Neural progenitor cell (in vitro differentiated cells): ENCODE measurements at regions not wholly inside any gene's neighbourhood (a gene's known extent, or its start where the extent isn't known, plus 50 kb on each side); places are given as distances from the start of the nearest gene placed in this dataset.

ENCODE experiments used
- CTCF ChIP-seq: fragments of 200-600 bp; sonication (generic); IDR thresholded peaks from 2 replicates; pipeline ENCODE4 v1.5.1; 2017; ENCODE audit warnings: antibody characterized with exemption, mild to moderate bottlenecking
- EZH2 ChIP-seq: fragments of 200-600 bp; sonication (generic); IDR thresholded peaks from 2 replicates; pipeline ENCODE4 v1.6.1; 2017; ENCODE audit warnings: antibody characterized with exemption, mild to moderate bottlenecking, moderate library complexity
- EZH2phosphoT487 ChIP-seq: fragments of 200-600 bp; sonication (generic); IDR thresholded peaks from 2 replicates; pipeline ENCODE4 v1.6.1; 2017; ENCODE audit warnings: antibody characterized with exemption

DNA sequence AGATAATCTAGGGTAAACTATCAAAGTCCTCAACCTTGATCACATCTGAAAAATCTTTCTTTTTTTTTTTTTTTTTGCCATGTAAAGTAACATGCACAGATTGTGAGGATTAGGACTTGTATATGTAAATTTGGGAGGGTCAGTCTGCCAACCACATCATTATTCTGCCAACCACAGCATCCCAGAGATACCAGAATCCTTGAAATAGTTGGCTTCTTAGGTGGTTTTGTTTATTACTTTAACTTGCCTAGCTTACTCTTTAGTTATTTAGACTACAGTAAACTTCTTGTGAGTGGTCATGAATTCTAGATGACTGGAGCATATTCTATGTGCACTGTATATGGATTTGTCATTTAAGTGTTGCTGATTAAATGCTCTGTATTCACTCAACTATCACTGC, 242.1 kb upstream of the RBMS1 start:
- no peak for TF ChIP-seq CTCF
- no peak for TF ChIP-seq EZH2
- TF ChIP-seq EZH2phosphoT487, result no peak
